ENCODE measurements at regions not wholly inside any gene's neighbourhood (a gene's known extent, or its start where the extent isn't known, plus 50 kb on each side); places are given as distances from the start of the nearest gene placed in this dataset.

DNA sequence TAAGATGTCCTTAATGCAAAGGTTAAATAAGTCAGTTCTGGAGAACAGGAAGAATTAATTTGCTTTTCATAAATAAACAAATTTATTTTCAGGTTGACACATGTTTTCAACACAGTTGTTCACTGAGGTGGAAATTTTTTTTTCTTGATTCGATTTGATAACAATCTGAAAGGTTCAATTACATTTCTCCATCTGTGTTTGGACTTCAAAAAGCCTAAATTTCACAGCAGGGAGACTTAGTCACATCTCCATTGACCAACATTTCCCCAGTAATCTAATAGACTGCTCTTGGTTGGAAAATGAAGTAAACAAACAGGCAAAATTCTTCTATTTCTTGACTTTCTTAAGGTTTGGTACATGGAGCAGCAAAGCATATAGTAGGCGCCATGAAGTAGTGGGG is 134.9 kb upstream of the CPNE8 start:
- no peak for FAIRE-seq
- no peaks in the 10 kb centered on the region for H3K36me3 ChIP-seq (ENCODE audit: control insufficient read depth in 2 of 2, extremely low read depth in 1 of 2, insufficient read depth in 2 of 2, low read length in 2 of 2)
- H3K9ac ChIP-seq (replicated peaks; ENCODE audit: extremely low read depth, insufficient read depth, low read length) = no peak overlapping the region
- no peaks in the 10 kb centered on the region for H3K9me1 ChIP-seq (replicated peaks; ENCODE audit: control insufficient read depth, extremely low read depth, insufficient read depth, low read length)
- H3K4me3 ChIP-seq (replicated peaks in 1 of 3; ENCODE audit: insufficient read depth in 1 of 3, low read depth in 1 of 3, low read length in 3 of 3) = no peak overlapping the region
- H3K79me2 ChIP-seq (ENCODE audit: control insufficient read depth, insufficient read depth, low read length) = no peaks in the 10 kb centered on the region
- H2AFZ ChIP-seq (ENCODE audit: low read depth, low read length) = no peak overlapping the region
- H3K4me2 ChIP-seq (ENCODE audit: insufficient read depth, low read length) = no peak overlapping the region
- H3K27me3 ChIP-seq (ENCODE audit: control insufficient read depth in 2 of 2, insufficient read depth in 2 of 2, low read length in 2 of 2) = no peaks in the 10 kb centered on the region
- ChIA-PET CTCF (interaction anchor here (1.7 kb wide), 1 partner anchor 29 kb away, joined by 3 read pairs; no protein-coding TSS in a partner anchor), POLR2A (no interaction called here)
- no peaks in the 10 kb centered on the region for H4K20me1 ChIP-seq (replicated peaks; ENCODE audit: control insufficient read depth, extremely low read depth, insufficient read depth, low read length)
- intact Hi-C loops (cut with micrococcal nuclease) (no loop called here), dilution Hi-C loops (cut with MboI; ENCODE audit: extremely low pct_ligation_motif_present, low sequenced_read_pairs) (no loop called here)
- no TSS peak for BruUV-seq (replicated peaks)
- H3K27ac ChIP-seq (ENCODE audit: insufficient read depth, low read depth, low read length) = no peak overlapping the region
- H3K9me3 ChIP-seq (replicated peaks; ENCODE audit: control insufficient read depth, insufficient read depth, low read length) = no peaks in the 10 kb centered on the region
- no peaks in the 10 kb centered on the region for H3K4me1 ChIP-seq (ENCODE audit: control insufficient read depth, extremely low read depth, insufficient read depth, low read length)
- no peak for TF ChIP-seq GATA2 (IDR thresholded peaks at IDR 0.05; ENCODE audit: insufficient read depth, insufficient read length, low read depth, low read length)
- no peak for TF ChIP-seq JUN (IDR thresholded peaks at IDR 0.05; ENCODE audit: borderline replicate concordance, insufficient read depth, insufficient read length, low read depth)
- no peak for TF ChIP-seq POLR2A (IDR thresholded peaks at IDR 0.05; ENCODE audit: low read depth, low read length)
- no peak for TF ChIP-seq EZH2 (IDR thresholded peaks at IDR 0.05; ENCODE audit: borderline replicate concordance, low read depth, low read length, severe bottlenecking)
- TF ChIP-seq, protein P1, sequence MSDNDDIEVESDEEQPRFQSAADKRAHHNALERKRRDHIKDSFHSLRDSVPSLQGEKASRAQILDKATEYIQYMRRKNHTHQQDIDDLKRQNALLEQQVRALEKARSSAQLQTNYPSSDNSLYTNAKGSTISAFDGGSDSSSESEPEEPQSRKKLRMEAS (IDR thresholded peaks at IDR 0.05; ENCODE audit: insufficient read depth, insufficient read length) = no peak
- TF ChIP-seq CTCF (IDR thresholded peaks at IDR 0.05; ENCODE audit: extremely low read depth in 1 of 2, insufficient read depth in 1 of 2, low read depth in 1 of 2, low read length in 2 of 2) = no peak
- no peak for TF ChIP-seq FOS (IDR thresholded peaks at IDR 0.05; ENCODE audit: borderline replicate concordance, insufficient read depth, low read length)
- no peak for TF ChIP-seq POLR2AphosphoS5 (IDR thresholded peaks at IDR 0.05; ENCODE audit: insufficient read depth, low read depth, low read length)
- no peak for TF ChIP-seq MYC (IDR thresholded peaks at IDR 0.05; ENCODE audit: low read depth, low read length)
- DNase-seq (ENCODE audit: low read depth, low spot score) = no peak

Data from endothelial cell of umbilical vein (primary cell).